ENCODE measurements at regions not wholly inside any gene's neighbourhood (a gene's known extent, or its start where the extent isn't known, plus 50 kb on each side); places are given as distances from the start of the nearest gene placed in this dataset.

GRCh38 chr7:136339464-136339863 is 362.3 kb upstream of the MTPN start:
- no peak for TF ChIP-seq CTCF (IDR thresholded peaks at IDR 0.05)
- TF ChIP-seq POLR2A (IDR thresholded peaks at IDR 0.05) = no peak
